Karpas-422 (cell line): ENCODE measurements at regions not wholly inside any gene's neighbourhood (a gene's known extent, or its start where the extent isn't known, plus 50 kb on each side); places are given as distances from the start of the nearest gene placed in this dataset.
A peak's percentile ranks its signal among the peaks of the same experiment; 100 is the strongest.

Experiments
- DNase-seq: peaks from one replicate; pipeline ENCODE4 v3.0.0-alpha.2; 2015
- H2AFZ ChIP-seq: fragments of 200-600 bp; sonication (generic); 2 replicates; pipeline ENCODE4 v1.6.1; 2014; ENCODE audit warnings: antibody characterized with exemption, low read length, mixed read lengths
- H3K27ac ChIP-seq: fragments of 200-600 bp; sonication (generic); 2 replicates; pipeline ENCODE4 v1.5.1; 2014; ENCODE audit warnings: mild to moderate bottlenecking, low read length, moderate library complexity
- H3K27me3 ChIP-seq: fragments of 200-600 bp; sonication (generic); 2 replicates; pipeline ENCODE4 v1.6.1; 2014; ENCODE audit warnings: low read length, mixed read lengths
- H3K36me3 ChIP-seq: fragments of 200-600 bp; sonication (generic); 2 replicates; pipeline ENCODE4 v1.6.1; 2014; ENCODE audit warnings: low read length, mixed read lengths; ENCODE audit not compliant: insufficient read depth
- H3K4me1 ChIP-seq: fragments of 200-600 bp; sonication (generic); 2 replicates; pipeline ENCODE4 v1.6.1; 2014; ENCODE audit warnings: mild to moderate bottlenecking, low read length, mixed read lengths
- H3K4me2 ChIP-seq: fragments of 200-600 bp; sonication (generic); 2 replicates; pipeline ENCODE4 v1.6.1; 2014; ENCODE audit warnings: low read length, low read depth, mild to moderate bottlenecking; ENCODE audit not compliant: poor library complexity, severe bottlenecking
- H3K4me3 ChIP-seq: fragments of 200-600 bp; sonication (generic); 2 replicates; pipeline ENCODE4 v1.5.1; 2014; ENCODE audit warnings: mild to moderate bottlenecking, antibody characterized with exemption, low read length, mixed read lengths
- H3K79me2 ChIP-seq: fragments of 200-600 bp; sonication (generic); 2 replicates; pipeline ENCODE4 v1.6.1; 2014; ENCODE audit warnings: mild to moderate bottlenecking, low read length, mixed read lengths
- H3K9ac ChIP-seq: fragments of 200-600 bp; sonication (generic); 2 replicates; pipeline ENCODE4 v1.6.0; 2014; ENCODE audit warnings: low read length
- H3K9me2 ChIP-seq: fragments of 200-600 bp; sonication (generic), shearing (Covaris generic); replicated peaks from 2 replicates; pipeline ENCODE4 v1.6.0; 2014; ENCODE audit warnings: mild to moderate bottlenecking, low read length, moderate library complexity; ENCODE audit not compliant: insufficient read depth
- H3K9me3 ChIP-seq: fragments of 300-700, 200-600 bp; sonication (generic); 2 replicates; pipeline ENCODE4 v1.6.1; 2014; ENCODE audit warnings: low read length, mixed read lengths
- H4K20me1 ChIP-seq: fragments of 200-600 bp; sonication (generic); 2 replicates; pipeline ENCODE4 v1.6.1; 2014; ENCODE audit warnings: mild to moderate bottlenecking, antibody characterized with exemption, low read length, low read depth; ENCODE audit not compliant: insufficient read depth

DNA sequence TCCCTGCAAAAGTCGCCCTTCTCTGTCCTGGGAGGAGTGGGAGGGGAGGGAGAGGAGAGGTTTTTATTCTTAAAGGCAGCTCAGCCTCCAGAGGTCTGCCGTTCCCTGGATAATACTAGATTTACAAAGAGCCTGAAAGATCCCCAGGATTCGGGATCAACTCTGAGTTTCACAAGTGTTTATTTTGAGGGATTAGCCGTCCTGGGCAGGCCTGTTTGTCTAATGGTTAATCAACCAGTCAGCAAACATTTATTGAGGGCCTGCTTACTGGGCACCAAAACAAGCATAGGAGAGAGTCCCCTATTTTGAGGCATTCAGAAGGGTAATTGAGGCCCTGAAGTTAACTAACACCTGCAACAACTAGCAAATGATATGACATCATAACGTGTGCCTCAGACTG, 152.6 kb upstream of the SLC1A4 start:
- no peak overlapping the region for H3K4me2 ChIP-seq
- H3K4me3 ChIP-seq, result no peak overlapping the region
- no peak overlapping the region for H3K27ac ChIP-seq
- no peaks in the 10 kb centered on the region for H4K20me1 ChIP-seq
- H3K9ac ChIP-seq, result no peak overlapping the region
- H2AFZ ChIP-seq, result peak overlapping the region; percentile 59; the same call in 1 of the 2 replicates
- H3K9me3 ChIP-seq, result no peaks in the 10 kb centered on the region
- H3K9me2 ChIP-seq, result no peaks in the 10 kb centered on the region
- H3K36me3 ChIP-seq, result no peaks in the 10 kb centered on the region
- no peaks in the 10 kb centered on the region for H3K27me3 ChIP-seq
- H3K4me1 ChIP-seq, result peaks cover 43% of the 10 kb centered on the region
- no peaks in the 10 kb centered on the region for H3K79me2 ChIP-seq
- no peak for DNase-seq

- Histone ChIP-seq H3K36me3 (no peaks in the 10 kb centered on the region), H3K9me3 (no peaks in the 10 kb centered on the region), H2AFZ (peak overlapping the region; percentile 59; the same call in 1 of the 2 replicates), H3K9ac (no peak overlapping the region), H3K27me3 (no peaks in the 10 kb centered on the region), H3K4me3 (no peak overlapping the region), H3K27ac (no peak overlapping the region), H3K4me1 (peaks cover 43% of the 10 kb centered on the region), H4K20me1 (no peaks in the 10 kb centered on the region), H3K4me2 (no peak overlapping the region), H3K9me2 (no peaks in the 10 kb centered on the region), H3K79me2 (no peaks in the 10 kb centered on the region)
- no peak for DNase-seq
Measured at GRCh38 chr2:64837116-64837731, 152.0 kb upstream of the SLC1A4 start.

DNA sequence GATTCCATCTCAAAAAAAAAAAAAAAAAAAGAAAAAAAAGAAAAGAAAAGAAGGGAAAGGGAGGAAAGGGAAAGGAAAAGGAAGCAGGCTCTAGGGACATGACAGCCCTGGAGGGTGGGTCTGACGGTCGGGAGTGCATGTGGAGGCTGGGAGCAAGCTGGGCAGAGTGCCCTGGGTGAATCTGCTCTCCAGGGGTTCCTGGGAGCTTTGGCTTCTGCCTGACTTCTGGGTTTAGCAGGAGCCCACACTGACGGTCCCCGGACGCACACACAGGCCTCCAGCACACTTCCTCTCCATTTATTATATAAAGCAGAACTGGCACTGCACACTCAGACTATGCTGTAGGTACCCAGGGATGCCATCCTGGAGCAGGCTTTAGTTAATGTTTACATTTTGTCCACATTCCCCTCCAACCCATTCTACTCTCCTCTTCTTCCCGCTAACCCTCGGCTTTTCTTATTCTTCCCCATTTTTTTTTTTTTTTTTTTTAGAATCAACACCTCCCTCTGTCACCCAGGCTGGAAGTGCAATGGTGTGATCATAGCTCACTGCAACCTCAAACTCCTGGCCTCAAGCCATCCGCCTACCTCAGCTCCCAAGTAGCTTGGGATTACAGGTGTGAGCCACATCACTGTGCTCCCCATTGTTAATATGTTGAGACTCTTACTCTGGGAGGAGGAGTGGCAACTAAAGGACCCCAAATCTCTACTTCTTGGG, 151.1 kb upstream of the SLC1A4 start:
- H3K9me3 ChIP-seq, result no peaks in the 10 kb centered on the region
- H3K9ac ChIP-seq, result peak overlapping the region; percentile 16; the same call in 1 of the 2 replicates
- H3K79me2 ChIP-seq, result no peaks in the 10 kb centered on the region
- H2AFZ ChIP-seq, result peak overlapping the region; percentile 15; the same call in 1 of the 2 replicates
- no peak overlapping the region for H3K4me3 ChIP-seq
- no peak overlapping the region for H3K27ac ChIP-seq
- H3K4me2 ChIP-seq, result no peak overlapping the region
- no peaks in the 10 kb centered on the region for H4K20me1 ChIP-seq
- H3K27me3 ChIP-seq, result no peaks in the 10 kb centered on the region
- peaks cover 43% of the 10 kb centered on the region for H3K4me1 ChIP-seq
- no peaks in the 10 kb centered on the region for H3K36me3 ChIP-seq
- DNase-seq, result peak; percentile 78
- H3K9me2 ChIP-seq, result no peaks in the 10 kb centered on the region

GRCh38 chr2:64838817-64839216, 150.4 kb upstream of the SLC1A4 start:
- no peaks in the 10 kb centered on the region for H3K36me3 ChIP-seq
- H3K9ac ChIP-seq, result no peak overlapping the region
- peaks cover 43% of the 10 kb centered on the region for H3K4me1 ChIP-seq
- no peak overlapping the region for H3K4me3 ChIP-seq
- H3K4me2 ChIP-seq, result no peak overlapping the region
- no peaks in the 10 kb centered on the region for H3K79me2 ChIP-seq
- H2AFZ ChIP-seq, result no peak overlapping the region
- no peak overlapping the region for H3K27ac ChIP-seq
- H4K20me1 ChIP-seq, result no peaks in the 10 kb centered on the region
- DNase-seq, result no peak
- no peaks in the 10 kb centered on the region for H3K9me2 ChIP-seq
- H3K27me3 ChIP-seq, result no peaks in the 10 kb centered on the region
- no peaks in the 10 kb centered on the region for H3K9me3 ChIP-seq

DNA sequence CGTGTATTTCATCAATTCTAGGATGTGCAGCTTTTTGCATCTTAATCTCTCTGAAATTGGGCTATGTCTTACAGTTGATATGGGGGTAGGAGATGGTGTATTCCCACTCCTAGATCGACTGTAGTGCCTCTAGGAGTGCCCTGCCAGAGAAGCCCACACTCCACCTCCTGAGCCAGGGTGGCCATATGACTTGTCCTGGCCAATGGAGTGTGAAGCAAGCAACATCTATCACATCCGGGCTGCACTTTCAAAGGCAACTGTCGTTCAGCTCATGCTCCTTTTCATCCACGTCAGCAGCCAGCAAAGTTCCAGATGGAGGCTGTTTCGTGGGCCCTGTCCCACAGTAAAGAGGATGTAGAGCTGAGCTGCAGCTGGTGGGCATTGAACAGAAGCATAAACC, 149.4 kb upstream of the SLC1A4 start:
- no peaks in the 10 kb centered on the region for H3K9me3 ChIP-seq
- peak overlapping the region; percentile 59 for H3K27ac ChIP-seq
- peak; percentile 90 for DNase-seq
- 0 out of 2 replicates have a peak overlapping the region, but pooled peaks have one; percentile 2 for H3K4me3 ChIP-seq
- no peaks in the 10 kb centered on the region for H3K79me2 ChIP-seq
- H4K20me1 ChIP-seq, result no peaks in the 10 kb centered on the region
- no peaks in the 10 kb centered on the region for H3K27me3 ChIP-seq
- H3K36me3 ChIP-seq, result no peaks in the 10 kb centered on the region
- H3K9ac ChIP-seq, result peak overlapping the region; percentile 26
- no peaks in the 10 kb centered on the region for H3K9me2 ChIP-seq
- peaks cover 43% of the 10 kb centered on the region for H3K4me1 ChIP-seq
- H3K4me2 ChIP-seq, result peak overlapping the region; percentile 45
- peak overlapping the region; percentile 29 for H2AFZ ChIP-seq

- DNase-seq, result no peak
- Histone ChIP-seq H3K4me2 (peak overlapping the region; percentile 45), H3K27ac (peak overlapping the region; percentile 59)
Measured at GRCh38 chr2:64840426-64840881, 148.7 kb upstream of the SLC1A4 start.

GRCh38 chr2:64841461-64841860, 147.7 kb upstream of the SLC1A4 start:
- peak overlapping the region; percentile 59 for H3K27ac ChIP-seq
- H3K79me2 ChIP-seq, result no peaks in the 10 kb centered on the region
- no peaks in the 10 kb centered on the region for H3K9me3 ChIP-seq
- peaks cover 49% of the 10 kb centered on the region for H3K4me1 ChIP-seq
- peak overlapping the region; percentile 76 for H2AFZ ChIP-seq
- no peak overlapping the region for H3K4me3 ChIP-seq
- H3K9me2 ChIP-seq, result no peaks in the 10 kb centered on the region
- H3K4me2 ChIP-seq, result peak overlapping the region; percentile 1
- no peak for DNase-seq
- no peaks in the 10 kb centered on the region for H3K27me3 ChIP-seq
- H3K9ac ChIP-seq, result 0 out of 2 replicates have a peak overlapping the region, but pooled peaks have one; percentile 6
- H4K20me1 ChIP-seq, result no peaks in the 10 kb centered on the region
- no peaks in the 10 kb centered on the region for H3K36me3 ChIP-seq

More at GRCh38 chr2:64840426-64840881, 148.7 kb upstream of the SLC1A4 start:
- Histone ChIP-seq H3K9ac (peak overlapping the region; percentile 26), H3K9me3 (no peaks in the 10 kb centered on the region), H2AFZ (peak overlapping the region; percentile 29), H3K4me3 (0 out of 2 replicates have a peak overlapping the region, but pooled peaks have one; percentile 2), H3K36me3 (no peaks in the 10 kb centered on the region), H3K27me3 (no peaks in the 10 kb centered on the region), H3K9me2 (no peaks in the 10 kb centered on the region), H3K4me1 (peaks cover 43% of the 10 kb centered on the region), H3K79me2 (no peaks in the 10 kb centered on the region), H4K20me1 (no peaks in the 10 kb centered on the region)

GRCh38 chr2:64842030-64842429, 147.2 kb upstream of the SLC1A4 start:
- peak overlapping the region; percentile 76 for H2AFZ ChIP-seq
- no peaks in the 10 kb centered on the region for H3K79me2 ChIP-seq
- no peaks in the 10 kb centered on the region for H3K27me3 ChIP-seq
- no peaks in the 10 kb centered on the region for H3K9me2 ChIP-seq
- H3K4me2 ChIP-seq, result peak overlapping the region; percentile 1
- no peaks in the 10 kb centered on the region for H3K9me3 ChIP-seq
- H3K4me1 ChIP-seq, result peaks cover 49% of the 10 kb centered on the region
- no peaks in the 10 kb centered on the region for H3K36me3 ChIP-seq
- no peaks in the 10 kb centered on the region for H4K20me1 ChIP-seq
- DNase-seq, result no peak
- H3K4me3 ChIP-seq, result no peak overlapping the region
- peak overlapping the region; percentile 59; the same call in 1 of the 2 replicates for H3K27ac ChIP-seq
- H3K9ac ChIP-seq, result 0 out of 2 replicates have a peak overlapping the region, but pooled peaks have one; percentile 6
